ENCODE measurements at regions not wholly inside any gene's neighbourhood (a gene's known extent, or its start where the extent isn't known, plus 50 kb on each side); places are given as distances from the start of the nearest gene placed in this dataset.
"Not testable (repeated sequence)": the region's sequence is repeated elsewhere in the genome, so short reads cannot be mapped to it uniquely, and the experiment has no call there.

DNA sequence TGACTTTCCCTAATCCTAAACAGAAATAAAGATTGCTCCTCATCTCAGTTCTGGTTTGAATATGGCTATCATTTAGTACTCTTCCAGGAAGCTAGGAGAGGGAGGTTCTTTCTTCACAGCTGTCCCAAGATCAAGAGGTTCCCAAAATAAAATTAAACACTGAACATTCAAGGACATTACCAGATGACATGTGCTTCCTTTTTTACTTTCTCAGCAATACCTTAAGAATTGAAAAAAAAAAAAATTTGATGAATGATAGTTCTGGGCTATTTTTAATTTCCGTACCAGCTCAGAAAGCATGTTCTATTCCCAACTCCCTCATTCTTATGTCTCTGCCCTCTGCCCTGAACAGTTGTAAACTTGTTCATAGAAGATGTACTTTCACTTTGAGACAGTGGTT is 61.7 kb upstream of the MYL1 start:
- DNase-seq (ENCODE audit: low read depth) = no peak

DNA sequence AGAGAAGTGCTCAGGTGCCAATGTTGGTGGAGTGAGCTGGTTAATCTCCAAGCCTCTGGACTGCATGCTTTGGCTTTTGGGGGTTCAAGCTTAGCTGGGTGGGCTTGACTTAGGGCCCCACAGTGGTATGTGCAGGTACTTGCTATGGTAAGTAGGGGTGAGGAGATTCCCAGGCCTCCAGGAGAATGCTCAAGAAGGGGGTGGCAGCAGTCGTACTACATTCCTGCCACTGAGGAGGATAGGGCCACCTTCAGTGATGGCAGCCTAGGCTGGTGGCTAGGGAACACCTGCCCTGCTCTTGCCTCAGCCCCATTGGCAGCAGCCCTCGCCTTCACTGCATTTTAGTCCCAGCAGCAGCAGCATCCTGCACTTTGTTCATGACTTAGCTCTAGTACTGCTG is 55.6 kb upstream of the MYL1 start:
- no peak for DNase-seq (ENCODE audit: low read depth)

DNA sequence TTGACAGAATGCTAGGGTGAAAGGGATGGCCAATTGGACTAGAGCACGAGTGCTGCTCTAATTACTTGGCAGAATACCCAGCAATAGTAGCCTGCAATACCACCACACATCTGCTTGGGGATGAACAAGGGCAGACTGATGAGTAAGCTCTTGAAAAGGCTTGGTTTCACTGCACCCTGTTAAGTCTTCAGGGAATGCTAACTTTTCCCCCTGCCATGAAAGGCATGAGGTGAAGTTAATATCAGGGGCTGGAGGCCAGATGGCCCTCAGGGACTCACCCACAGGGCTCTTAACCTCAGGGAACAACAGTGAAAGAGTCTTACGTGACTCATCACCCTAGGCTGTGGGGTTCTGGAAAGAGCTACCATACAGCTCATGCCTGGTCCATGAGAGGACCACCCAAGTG is 51.7 kb upstream of the MYL1 start:
- peak; percentile 32 for DNase-seq (ENCODE audit: low read depth)

DNA sequence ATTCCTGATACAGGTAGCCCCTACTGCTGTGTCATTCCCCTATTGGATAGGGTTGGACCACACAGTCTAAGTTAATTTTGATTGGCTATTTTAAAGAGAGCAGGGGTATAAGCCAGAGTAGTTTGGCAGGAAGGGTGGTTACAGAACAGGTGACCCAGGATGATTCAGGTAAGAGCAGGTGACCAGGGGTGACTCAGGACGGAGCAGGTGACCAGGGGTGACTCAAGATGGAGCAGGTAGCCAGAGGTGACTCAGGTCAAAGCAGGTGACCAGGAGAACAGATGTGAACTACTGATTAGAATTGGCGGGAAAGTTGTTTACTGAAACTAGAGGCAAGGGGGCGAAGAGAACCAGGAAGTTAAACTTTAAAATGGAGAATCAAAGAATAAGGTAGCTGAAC is 50.5 kb upstream of the MYL1 start:
- not testable (repeated sequence) for DNase-seq (ENCODE audit: low read depth)

Data from ELR (cell line).